ENCODE measurements at regions not wholly inside any gene's neighbourhood (a gene's known extent, or its start where the extent isn't known, plus 50 kb on each side); places are given as distances from the start of the nearest gene placed in this dataset.

GRCh38 chr11:35076201-35077100 is 62.5 kb upstream of the CD44 start:
- 68 to 75% (median 73%) methylated on average over 4 of the region's 4 CpGs for WGBS, 5 donors
- intact Hi-C loops (cut with DNase I; ENCODE audit: low total_unique reads), result no loop called here

DNA sequence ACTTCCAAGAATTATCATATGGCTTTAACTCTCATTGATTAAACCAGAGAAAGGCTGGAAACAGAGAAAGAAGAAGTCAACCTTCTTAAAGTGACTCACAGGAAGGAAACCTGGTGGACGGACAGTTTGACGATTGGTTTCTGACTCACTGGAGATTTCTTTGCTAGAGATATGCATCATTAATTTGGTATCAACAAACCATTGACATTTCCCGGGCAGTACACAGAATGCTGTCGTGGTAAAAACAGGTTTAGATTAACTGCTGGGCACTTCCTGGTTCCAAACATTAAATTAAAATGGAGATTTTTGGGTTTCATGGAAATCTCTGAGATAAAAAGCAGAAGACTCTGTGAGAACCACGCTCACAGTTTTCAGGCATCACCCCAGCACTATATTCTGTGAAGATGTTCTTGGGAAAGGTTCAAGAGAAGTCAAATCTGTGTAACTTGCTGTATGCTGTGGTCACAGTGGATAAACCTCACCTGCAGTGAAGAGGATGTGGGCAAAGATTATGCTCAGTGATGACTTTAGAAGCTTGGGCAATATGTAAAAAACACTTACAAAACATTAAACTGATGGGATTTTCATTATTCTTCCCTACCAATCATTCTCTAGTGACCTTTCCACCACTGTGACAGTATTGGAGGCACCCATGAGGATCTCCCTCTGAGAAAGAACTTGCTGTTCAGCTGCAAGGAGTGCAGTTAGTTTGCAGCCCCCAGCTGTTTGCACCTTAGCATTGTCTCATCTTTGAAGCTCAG is 61.1 kb upstream of the CD44 start:
- Histone ChIP-seq H3K27me3 (replicated peaks in 1 of 7) (no peaks in the 10 kb centered on the region), H3K27ac (peak overlapping the region; percentile 72 to 88 (median 76)), H3K36me3 (no peaks in the 10 kb centered on the region), H3K9me3 (no peaks in the 10 kb centered on the region), H3K4me1 (peaks cover 26 to 78% (median 51%) of the 10 kb centered on the region in 6 donors), H3K4me3 (peak overlapping the region in 1 of 8 donors; percentile 30)
- DNase-seq, result no peak
- intact Hi-C loops (cut with DNase I; ENCODE audit: low total_unique reads), result no loop called here
- TF ChIP-seq POLR2AphosphoS5 (IDR thresholded peaks at IDR 0.05) (peak in 1 of 3 donors; percentile 42), POLR2A (IDR thresholded peaks at IDR 0.05) (no peak), CTCF (IDR thresholded peaks at IDR 0.05 in 8 of 11, conservative IDR thresholded peaks at IDR 0.05 in 3 of 11) (peak in 2 of 11 experiments; percentile 12 to 16)
- WGBS, 5 donors, result 16 to 30% (median 21%) methylated on average over 5 of the region's 5 CpGs

More at GRCh38 chr11:35076201-35077100, 62.5 kb upstream of the CD44 start:
- DNase-seq, result no peak
- Histone ChIP-seq H3K27ac (peak overlapping the region; percentile 58 to 88 (median 76)), H3K4me3 (no peak overlapping the region), H3K36me3 (no peaks in the 10 kb centered on the region), H3K27me3 (replicated peaks in 1 of 7) (no peaks in the 10 kb centered on the region), H3K4me1 (peaks cover 17 to 64% (median 37%) of the 10 kb centered on the region in 6 donors), H3K9me3 (no peaks in the 10 kb centered on the region)
- TF ChIP-seq POLR2A (IDR thresholded peaks at IDR 0.05) (no peak), POLR2AphosphoS5 (IDR thresholded peaks at IDR 0.05) (no peak), CTCF (IDR thresholded peaks at IDR 0.05 in 8 of 11, conservative IDR thresholded peaks at IDR 0.05 in 3 of 11) (no peak)

- intact Hi-C loops (cut with DNase I; ENCODE audit: low total_unique reads), result no loop called here
- WGBS, 5 donors, result 73 to 100% (median 87%) methylated on average over 1 of the region's 1 CpG
- peaks cover 32 to 83% (median 56%) of the 10 kb centered on the region in 6 donors for H3K4me1 ChIP-seq
- no peaks in the 10 kb centered on the region for H3K27me3 ChIP-seq (replicated peaks in 1 of 7)
- no peaks in the 10 kb centered on the region for H3K9me3 ChIP-seq
- H3K4me3 ChIP-seq, result peak overlapping the region in 1 of 8 donors; percentile 30
- no peak for TF ChIP-seq CTCF (IDR thresholded peaks at IDR 0.05 in 8 of 11, conservative IDR thresholded peaks at IDR 0.05 in 3 of 11)
- TF ChIP-seq POLR2AphosphoS5 (IDR thresholded peaks at IDR 0.05), result no peak
- TF ChIP-seq POLR2A (IDR thresholded peaks at IDR 0.05), result no peak
- H3K27ac ChIP-seq, result peak overlapping the region; percentile 72 to 88 (median 76)
- DNase-seq, result no peak
- no peaks in the 10 kb centered on the region for H3K36me3 ChIP-seq
Measured at GRCh38 chr11:35078470-35078735, 60.6 kb upstream of the CD44 start.

DNA sequence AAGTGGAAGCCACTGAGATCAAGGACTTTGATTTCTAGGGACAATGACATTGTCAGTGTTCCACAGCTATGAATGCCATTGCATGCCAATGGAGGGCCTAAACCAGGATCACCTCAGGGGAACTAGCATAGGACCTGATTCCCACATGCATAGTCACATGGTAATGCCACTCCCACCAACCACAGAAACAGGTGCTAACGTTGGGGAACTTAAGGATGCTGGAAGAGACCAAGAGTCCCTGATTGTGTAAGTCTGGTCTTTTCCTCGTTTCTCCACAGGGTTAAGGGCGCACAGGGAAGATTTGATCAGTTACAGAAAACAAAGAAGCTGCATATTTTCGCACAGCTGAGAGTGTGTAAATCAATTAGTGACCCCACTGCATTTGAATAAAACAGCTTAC is 59.4 kb upstream of the CD44 start:
- 43 to 72% (median 58%) methylated on average over 4 of the region's 4 CpGs for WGBS, 5 donors
- no peak for DNase-seq
- H3K27ac ChIP-seq, result peak overlapping the region in 5 of 8 donors; percentile 8 to 88 (median 83)
- peaks cover 38 to 87% (median 68%) of the 10 kb centered on the region in 6 donors for H3K4me1 ChIP-seq
- H3K9me3 ChIP-seq, result no peaks in the 10 kb centered on the region
- no peaks in the 10 kb centered on the region for H3K27me3 ChIP-seq (replicated peaks in 1 of 7)
- no peak overlapping the region for H3K4me3 ChIP-seq
- TF ChIP-seq CTCF (IDR thresholded peaks at IDR 0.05 in 8 of 11, conservative IDR thresholded peaks at IDR 0.05 in 3 of 11), result no peak
- no peak for TF ChIP-seq POLR2AphosphoS5 (IDR thresholded peaks at IDR 0.05)
- no peak for TF ChIP-seq POLR2A (IDR thresholded peaks at IDR 0.05)
- no peaks in the 10 kb centered on the region for H3K36me3 ChIP-seq
- intact Hi-C loops (cut with DNase I; ENCODE audit: low total_unique reads), result no loop called here

All from spleen (tissue), 11 donors.